K562 (cell line): ENCODE measurements at regions not wholly inside any gene's neighbourhood (a gene's known extent, or its start where the extent isn't known, plus 50 kb on each side); places are given as distances from the start of the nearest gene placed in this dataset.
A peak's percentile ranks its signal among the peaks of the same experiment; 100 is the strongest.

Experiments used
- ATF2 ChIP-seq: sonication (generic); formaldehyde crosslinking; IDR thresholded peaks from 2 replicates; pipeline ENCODE4 v1.8.1; 2022; ENCODE audit warnings: missing genetic modification reagents
- CXXC5 ChIP-seq: fragments of 250-450 bp; sonication (Bioruptor Pico); IDR thresholded peaks from 2 replicates; pipeline ENCODE4 v1.8.0; 2022; ENCODE audit warnings: inconsistent platforms, mild to moderate bottlenecking, moderate library complexity
- HINFP ChIP-seq: fragments of 450-650 bp; conservative IDR thresholded peaks from 2 replicates; pipeline ENCODE4 v1.6.1; 2016; ENCODE audit warnings: missing genetic modification characterization, low read depth, mild to moderate bottlenecking, control low read depth, missing compliant biosample characterization
- MGA ChIP-seq: fragments of 450-650 bp; IDR thresholded peaks from 2 replicates; pipeline ENCODE4 v1.6.1; 2016; ENCODE audit warnings: mild to moderate bottlenecking, moderate library complexity
- ZNF316 ChIP-seq: fragments of 450-650 bp; IDR thresholded peaks from 2 replicates; pipeline ENCODE4 v1.6.1; 2016

GRCh38 chr10:11685787-11686218 is 56.4 kb upstream of the ECHDC3 start (continued):
- TF ChIP-seq MGA (no peak), ZNF316 (no peak), ATF2 (CRISPR knock-in tag) (no peak), CXXC5 (CRISPR knock-in tag) (peak; percentile 66), HINFP (tag) (no peak)
